GM19238 (cell line): ENCODE measurements at regions not wholly inside any gene's neighbourhood (a gene's known extent, or its start where the extent isn't known, plus 50 kb on each side); places are given as distances from the start of the nearest gene placed in this dataset.

Experiments
- DNase-seq: peaks from one replicate; pipeline ENCODE4 v3.0.0; 2011; ENCODE audit warnings: low spot score; ENCODE audit not compliant: insufficient read length

- no peak for DNase-seq
Measured at GRCh38 chr18:49662506-49662905, 100.6 kb downstream of the LIPG start.

- DNase-seq = no peak
Measured at GRCh38 chr18:49658823-49659404, 97.1 kb downstream of the LIPG start.

DNA sequence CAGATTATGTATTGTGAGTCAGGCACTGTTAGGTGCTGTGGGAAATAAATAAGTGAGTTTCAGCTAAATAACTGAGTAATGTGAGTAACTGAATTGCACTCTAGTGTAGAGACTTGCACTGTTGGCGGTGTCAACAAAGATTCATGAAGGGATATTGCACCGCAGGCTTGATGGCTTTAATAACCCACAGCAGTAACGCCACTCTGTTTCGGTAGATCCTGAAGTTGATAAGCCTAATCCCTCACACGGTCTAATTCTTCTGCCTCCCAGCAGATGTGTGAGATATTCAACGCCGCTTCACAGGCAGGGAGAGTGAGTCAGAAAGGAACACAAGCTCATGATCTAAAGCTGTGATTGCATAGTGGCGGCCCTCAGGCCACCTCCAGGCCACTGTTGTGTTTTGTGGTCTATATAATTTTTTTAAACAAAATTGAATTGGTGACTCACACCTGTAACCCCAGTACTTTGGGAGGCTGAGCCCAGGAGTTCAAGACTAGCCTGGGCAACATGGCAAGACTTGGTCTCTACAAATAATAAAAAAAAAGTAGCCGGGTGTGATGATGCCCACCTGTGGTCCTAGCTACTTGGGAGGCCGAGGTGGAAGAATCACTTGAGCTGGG lies 94.3 kb downstream of the LIPG start:
- DNase-seq = no peak

DNA sequence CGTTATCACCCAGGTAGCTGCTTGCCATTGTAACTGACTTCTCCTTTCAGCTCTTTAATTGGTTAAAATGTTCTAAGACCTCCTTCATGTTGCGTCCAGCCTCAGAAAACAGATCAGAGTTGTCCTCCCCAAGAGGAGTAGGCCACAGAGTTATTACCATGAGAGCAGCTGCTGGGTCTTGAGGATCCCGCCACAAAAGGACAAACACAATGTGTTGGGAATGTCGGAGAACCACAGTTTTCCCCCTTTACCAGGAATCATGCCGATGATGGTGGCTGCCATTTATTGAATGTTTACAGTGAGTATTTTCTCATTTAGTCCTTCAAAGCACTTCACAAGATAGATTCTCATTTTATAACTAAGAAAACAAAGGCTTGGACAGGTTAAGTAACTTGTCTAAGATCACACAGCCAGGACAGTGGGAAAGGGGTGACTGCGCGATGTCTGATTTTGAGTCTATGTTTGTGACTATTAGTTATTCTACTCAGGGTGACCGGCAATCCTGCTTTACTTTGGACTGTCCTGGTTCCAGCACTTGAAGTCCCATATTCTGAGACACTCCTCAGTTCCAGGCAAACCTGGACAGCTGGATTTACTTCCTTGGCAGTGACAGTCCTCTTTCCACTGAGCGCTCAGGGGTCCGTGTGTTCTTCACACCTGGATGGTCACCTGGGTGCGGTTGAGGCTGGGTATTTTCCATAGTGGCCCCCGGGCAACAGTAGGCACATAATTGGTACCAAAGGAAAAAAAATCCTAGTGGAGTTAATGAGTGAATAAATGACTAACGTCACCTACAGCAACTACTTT lies 93.6 kb downstream of the LIPG start:
- DNase-seq = no peak

DNA sequence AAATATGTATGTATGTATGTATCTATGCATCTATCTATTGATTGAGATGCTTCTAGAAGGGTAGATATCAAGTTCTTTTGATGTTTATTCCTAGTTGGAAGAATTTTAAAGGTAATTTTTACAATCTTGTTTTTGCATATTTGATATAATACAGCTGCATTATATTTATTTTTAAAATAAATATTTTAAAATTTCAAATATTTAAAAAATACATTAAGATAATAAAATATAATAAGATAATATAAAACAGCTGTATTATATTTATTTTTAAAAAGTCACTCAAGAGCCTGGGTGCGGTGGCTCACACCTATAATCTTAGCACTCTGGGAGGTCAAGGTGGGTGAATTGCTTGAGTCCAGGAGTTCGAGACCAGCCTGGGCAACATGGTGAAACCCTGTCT lies 92.5 kb downstream of the LIPG start:
- DNase-seq = no peak

- DNase-seq = no peak
Measured at GRCh38 chr18:49652881-49653724, 91.2 kb downstream of the LIPG start.

- DNase-seq = no peak
Measured at GRCh38 chr18:49651033-49651432, 89.2 kb downstream of the LIPG start.

GRCh38 chr18:49650426-49650891 lies 88.6 kb downstream of the LIPG start:
- no peak for DNase-seq

DNA sequence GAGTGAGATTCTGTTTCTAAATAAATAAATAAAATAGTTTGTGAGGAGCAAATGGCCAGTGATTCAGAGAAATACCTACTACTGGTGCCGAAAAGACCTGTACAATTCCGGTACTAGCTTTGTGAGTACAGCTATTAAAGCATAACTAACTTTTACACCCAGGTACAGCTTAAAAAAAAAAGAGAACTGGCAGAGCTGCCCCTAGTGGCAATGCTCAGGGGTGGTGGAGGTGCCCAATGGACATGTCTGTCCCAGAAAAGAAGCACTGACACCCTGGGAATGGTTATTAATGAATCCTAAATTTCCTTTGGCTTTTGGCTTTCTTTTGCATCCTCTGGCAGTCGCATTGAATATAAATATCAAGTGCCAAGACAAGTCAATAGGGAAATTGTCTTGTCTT lies 87.0 kb downstream of the LIPG start:
- no peak for DNase-seq
